Fibroblast of skin of back (primary cell): ENCODE measurements at regions not wholly inside any gene's neighbourhood (a gene's known extent, or its start where the extent isn't known, plus 50 kb on each side); places are given as distances from the start of the nearest gene placed in this dataset.

Experiments
- DNase-seq: peaks from one replicate; pipeline ENCODE4 v3.0.0-alpha.2; 2013

GRCh38 chr7:70986297-70986696, 145.6 kb upstream of the GALNT17 start:
- no peak for DNase-seq

GRCh38 chr7:70994176-70994575, 137.8 kb upstream of the GALNT17 start:
- no peak for DNase-seq

GRCh38 chr7:70997261-70997660, 134.7 kb upstream of the GALNT17 start:
- no peak for DNase-seq

- no peak for DNase-seq
These were observed 126.8 kb upstream of the GALNT17 start for GRCh38 chr7:71005109-71005508.

GRCh38 chr7:71009636-71010035, 122.3 kb upstream of the GALNT17 start:
- no peak for DNase-seq

GRCh38 chr7:71015252-71015900, 116.6 kb upstream of the GALNT17 start:
- no peak for DNase-seq

GRCh38 chr7:71016401-71016800, 115.5 kb upstream of the GALNT17 start:
- no peak for DNase-seq

GRCh38 chr7:71017602-71018001, 114.3 kb upstream of the GALNT17 start:
- no peak for DNase-seq

GRCh38 chr7:71019706-71020105, 112.2 kb upstream of the GALNT17 start:
- no peak for DNase-seq

GRCh38 chr7:71021131-71021530, 110.8 kb upstream of the GALNT17 start:
- no peak for DNase-seq

GRCh38 chr7:71026680-71027079, 105.3 kb upstream of the GALNT17 start:
- DNase-seq: no peak

- no peak for DNase-seq
These were observed 97.7 kb upstream of the GALNT17 start for GRCh38 chr7:71034243-71034642.

GRCh38 chr7:71042591-71042990, 89.4 kb upstream of the GALNT17 start:
- no peak for DNase-seq

GRCh38 chr7:71050492-71050891, 81.5 kb upstream of the GALNT17 start:
- DNase-seq: no peak

GRCh38 chr7:71055504-71055903, 76.4 kb upstream of the GALNT17 start:
- no peak for DNase-seq

- no peak for DNase-seq
These were observed 54.0 kb upstream of the GALNT17 start for GRCh38 chr7:71077743-71078476.
